CD14-positive monocyte (primary cell): ENCODE measurements at regions not wholly inside any gene's neighbourhood (a gene's known extent, or its start where the extent isn't known, plus 50 kb on each side); places are given as distances from the start of the nearest gene placed in this dataset.

Source experiments
- DNase-seq, 3 donors: peaks; one replicate each; pipeline ENCODE4 v3.0.0-alpha.2; 2011 to 2022
- H2AFZ ChIP-seq: 2 replicates; pipeline ENCODE4 v1.6.0; 2012; ENCODE audit warnings: mild to moderate bottlenecking, low read depth, low read length, inconsistent platforms; ENCODE audit not compliant: insufficient read depth, poor library complexity, severe bottlenecking
- H3K27ac ChIP-seq, 2 donors: 1 replicate in 1 of 2; 2 replicates in 1 of 2; pipeline ENCODE4 v1.5.1; 2012 to 2013; ENCODE audit warnings: low read length in 2 of 2, control low read depth in 1 of 2, inconsistent platforms in 1 of 2, low read depth in 1 of 2, mild to moderate bottlenecking in 1 of 2
- H3K27me3 ChIP-seq, 2 donors: one replicate each; pipeline versions ENCODE4 v1.6.0 to v1.6.1; 2011 to 2013; ENCODE audit warnings: low read length in 2 of 2; ENCODE audit not compliant: control insufficient read depth in 2 of 2, insufficient read depth in 2 of 2
- H3K36me3 ChIP-seq, 2 donors: replicated peaks in 1 of 2; 1 replicate in 1 of 2; 2 replicates in 1 of 2; pipeline versions ENCODE4 v1.5.1 to v1.6.1; 2012 to 2013; ENCODE audit warnings: low read length in 2 of 2, control low read depth in 1 of 2, inconsistent platforms in 1 of 2, mild to moderate bottlenecking in 1 of 2; ENCODE audit not compliant: insufficient read depth in 2 of 2, control insufficient read depth in 1 of 2
- H3K4me1 ChIP-seq, 2 donors: 1 replicate in 1 of 2; 2 replicates in 1 of 2; pipeline versions ENCODE4 v1.5.1 to v1.6.1; 2012 to 2013; ENCODE audit warnings: low read length in 2 of 2, control low read depth in 1 of 2, inconsistent platforms in 1 of 2, mild to moderate bottlenecking in 1 of 2, moderate library complexity in 1 of 2; ENCODE audit not compliant: insufficient read depth in 2 of 2, control insufficient read depth in 1 of 2
- H3K4me2 ChIP-seq: replicated peaks from 2 replicates; pipeline ENCODE3; 2012; ENCODE audit warnings: low read length, moderate library complexity, mild to moderate bottlenecking; ENCODE audit not compliant: poor library complexity, severe bottlenecking; ENCODE audit errors: extremely low read depth
- H3K4me3 ChIP-seq, 3 experiments: fragments of 200-600 bp in 1 of 3; sonication (generic) in 1 of 3; replicated peaks in 1 of 3; 1 replicate in 2 of 3; 2 replicates in 1 of 3; pipeline ENCODE4 v1.5.1; 2011 to 2013; ENCODE audit warnings: low read length in 3 of 3, mild to moderate bottlenecking in 3 of 3, control low read depth in 2 of 3, low read depth in 2 of 3, inconsistent platforms in 1 of 3, moderate library complexity in 1 of 3
- H3K79me2 ChIP-seq: 2 replicates; pipeline ENCODE4 v1.6.0; 2012; ENCODE audit warnings: mild to moderate bottlenecking, control low read depth, inconsistent platforms, low read length, moderate library complexity; ENCODE audit not compliant: insufficient read depth
- H3K9ac ChIP-seq: 2 replicates; pipeline ENCODE4 v1.6.0; 2017; ENCODE audit warnings: low read length, mild to moderate bottlenecking; ENCODE audit not compliant: insufficient read depth, poor library complexity, severe bottlenecking
- H3K9me3 ChIP-seq, 2 donors: replicated peaks in 1 of 2; 1 replicate in 1 of 2; 2 replicates in 1 of 2; pipeline versions ENCODE4 v1.5.1 to v1.6.1; 2012 to 2013; ENCODE audit warnings: low read length in 2 of 2, control low read depth in 1 of 2; ENCODE audit not compliant: control insufficient read depth in 1 of 2, insufficient read depth in 1 of 2
- H4K20me1 ChIP-seq: 2 replicates; pipeline ENCODE4 v1.6.0; 2012; ENCODE audit warnings: mild to moderate bottlenecking, low read length, control low read depth, moderate library complexity; ENCODE audit not compliant: insufficient read depth
- H3K27ac Mint-ChIP-seq, 7 donors: one replicate each; pipeline ENCODE4 v1.8.0; 2020; ENCODE audit warnings: mild to moderate bottlenecking in 7 of 7, mixed read lengths in 7 of 7, moderate library complexity in 6 of 7, inconsistent platforms in 2 of 7
- H3K27me3 Mint-ChIP-seq, 3 donors: one replicate each; pipeline ENCODE4 v1.8.0; 2021 to 2022; ENCODE audit warnings: low read depth in 3 of 3, mild to moderate bottlenecking in 3 of 3, mixed read lengths in 3 of 3, moderate library complexity in 3 of 3, inconsistent platforms in 1 of 3
- H3K36me3 Mint-ChIP-seq, 2 donors: one replicate each; pipeline ENCODE4 v1.8.0; 2020; ENCODE audit warnings: mixed read lengths in 2 of 2, inconsistent platforms in 1 of 2, mild to moderate bottlenecking in 1 of 2
- H3K4me1 Mint-ChIP-seq: one replicate; pipeline ENCODE4 v1.8.0; 2020; ENCODE audit warnings: mild to moderate bottlenecking, mixed read lengths
- H3K4me3 Mint-ChIP-seq, 2 donors: one replicate each; pipeline ENCODE4 v1.8.0; 2020; ENCODE audit warnings: mild to moderate bottlenecking in 2 of 2, mixed read lengths in 2 of 2, moderate library complexity in 1 of 2
- H3K9me3 Mint-ChIP-seq, 7 donors: one replicate each; pipeline ENCODE4 v1.8.0; 2020 to 2022; ENCODE audit warnings: mixed read lengths in 7 of 7, mild to moderate bottlenecking in 6 of 7, moderate library complexity in 6 of 7, inconsistent platforms in 2 of 7
- whole genome bisulfite sequencing: methylation state at CpG from one replicate; pipeline ENCODE4 v1.1.5; 2013; ENCODE audit warnings: missing lambda C conversion rate; ENCODE audit not compliant: insufficient coverage; 5-methylcytosine and 5-hydroxymethylcytosine counted together
- intact Hi-C, 2 donors: fragments of 100-400 bp; cut with micrococcal nuclease; formaldehyde crosslinking; loops; one replicate each; pipeline versions ENCODE4 v1.15.0 to v1.15.1; 2023
- TF ChIP-seq, protein P1 (sequence below): fragments of 200-600 bp; IDR thresholded peaks from one replicate; pipeline ENCODE4 v1.8.0; 2022; ENCODE audit warnings: antibody characterized with exemption, mild to moderate bottlenecking

DNA sequence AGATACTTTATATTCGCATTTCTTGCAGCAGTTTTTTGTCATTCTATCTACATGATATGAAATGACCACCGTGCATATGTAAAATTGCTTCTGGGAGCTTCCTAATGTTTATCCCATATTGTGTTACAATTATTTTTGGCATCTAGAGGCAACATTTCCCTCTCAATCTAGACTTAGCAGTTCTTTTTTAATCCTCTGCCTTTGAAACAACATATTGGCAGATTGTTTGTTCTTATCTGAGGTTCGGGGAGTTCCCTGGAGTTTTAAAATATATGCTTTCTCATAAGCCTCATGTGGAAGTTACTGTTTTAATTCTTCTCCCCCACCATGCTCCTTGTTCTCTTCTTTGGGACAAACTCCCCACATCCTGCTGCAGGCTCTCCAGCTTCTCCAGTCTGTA is 130.1 kb upstream of the SLC10A2 start:
- no peak overlapping the region for H3K4me2 ChIP-seq
- H3K27me3 ChIP-seq, result no peaks in the 10 kb centered on the region
- Mint-ChIP-seq H3K36me3 (no peaks in the 10 kb centered on the region), H3K9me3 (peaks cover 5 to 11% (median 7%) of the 10 kb centered on the region in 7 donors), H3K27me3 (no peaks in the 10 kb centered on the region), H3K4me1 (no peaks in the 10 kb centered on the region), H3K4me3 (no peak overlapping the region), H3K27ac (no peak overlapping the region)
- DNase-seq, result no peak
- H3K27ac ChIP-seq, result no peak overlapping the region
- no peaks in the 10 kb centered on the region for H3K79me2 ChIP-seq
- no peak overlapping the region for H2AFZ ChIP-seq
- WGBS, result no CpG with 5 or more reads among the region's 3 CpGs
- intact Hi-C loops, result no loop called here
- no peaks in the 10 kb centered on the region for H3K4me1 ChIP-seq
- no peak overlapping the region for H3K9ac ChIP-seq
- TF ChIP-seq, protein P1, sequence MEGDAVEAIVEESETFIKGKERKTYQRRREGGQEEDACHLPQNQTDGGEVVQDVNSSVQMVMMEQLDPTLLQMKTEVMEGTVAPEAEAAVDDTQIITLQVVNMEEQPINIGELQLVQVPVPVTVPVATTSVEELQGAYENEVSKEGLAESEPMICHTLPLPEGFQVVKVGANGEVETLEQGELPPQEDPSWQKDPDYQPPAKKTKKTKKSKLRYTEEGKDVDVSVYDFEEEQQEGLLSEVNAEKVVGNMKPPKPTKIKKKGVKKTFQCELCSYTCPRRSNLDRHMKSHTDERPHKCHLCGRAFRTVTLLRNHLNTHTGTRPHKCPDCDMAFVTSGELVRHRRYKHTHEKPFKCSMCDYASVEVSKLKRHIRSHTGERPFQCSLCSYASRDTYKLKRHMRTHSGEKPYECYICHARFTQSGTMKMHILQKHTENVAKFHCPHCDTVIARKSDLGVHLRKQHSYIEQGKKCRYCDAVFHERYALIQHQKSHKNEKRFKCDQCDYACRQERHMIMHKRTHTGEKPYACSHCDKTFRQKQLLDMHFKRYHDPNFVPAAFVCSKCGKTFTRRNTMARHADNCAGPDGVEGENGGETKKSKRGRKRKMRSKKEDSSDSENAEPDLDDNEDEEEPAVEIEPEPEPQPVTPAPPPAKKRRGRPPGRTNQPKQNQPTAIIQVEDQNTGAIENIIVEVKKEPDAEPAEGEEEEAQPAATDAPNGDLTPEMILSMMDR, result no peak
- H4K20me1 ChIP-seq, result no peaks in the 10 kb centered on the region
- peaks cover 4 to 9% of the 10 kb centered on the region in 2 donors for H3K9me3 ChIP-seq
- no peak overlapping the region for H3K4me3 ChIP-seq
- H3K36me3 ChIP-seq, result no peaks in the 10 kb centered on the region

DNA sequence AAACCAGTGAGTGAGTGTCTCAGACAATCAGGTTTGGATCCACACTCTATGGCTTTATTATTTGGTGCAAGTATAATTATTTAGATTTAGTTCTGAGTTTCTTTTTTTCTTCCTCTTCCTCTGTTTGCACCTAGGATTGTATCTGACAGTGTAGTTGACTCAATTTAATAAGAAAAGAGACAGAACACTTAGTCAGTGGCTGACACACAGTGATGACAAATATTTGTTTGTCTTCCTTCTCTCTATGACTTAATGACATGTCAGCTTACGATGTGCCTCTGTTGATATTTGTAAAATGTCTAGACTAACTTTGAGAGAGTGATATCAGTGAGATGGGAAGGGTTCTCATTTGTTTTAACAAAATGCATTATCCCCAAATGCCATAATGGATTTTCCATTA is 129.5 kb upstream of the SLC10A2 start:
- Histone ChIP-seq H3K36me3 (no peaks in the 10 kb centered on the region), H3K27ac (no peak overlapping the region), H3K4me2 (no peak overlapping the region), H3K27me3 (no peaks in the 10 kb centered on the region), H3K4me1 (no peaks in the 10 kb centered on the region), H2AFZ (no peak overlapping the region), H4K20me1 (no peaks in the 10 kb centered on the region), H3K79me2 (no peaks in the 10 kb centered on the region), H3K9ac (no peak overlapping the region), H3K4me3 (no peak overlapping the region), H3K9me3 (peaks cover 4 to 9% of the 10 kb centered on the region in 2 donors)
- Mint-ChIP-seq H3K9me3 (peaks cover 5 to 11% (median 7%) of the 10 kb centered on the region in 7 donors), H3K27ac (no peak overlapping the region), H3K4me1 (no peaks in the 10 kb centered on the region), H3K27me3 (no peaks in the 10 kb centered on the region), H3K4me3 (no peak overlapping the region), H3K36me3 (no peaks in the 10 kb centered on the region)
- intact Hi-C loops, result no loop called here
- DNase-seq, result no peak
- no CpG with 5 or more reads among the region's 1 CpG for WGBS
- TF ChIP-seq, protein P1, result no peak
